ENCODE measurements at regions not wholly inside any gene's neighbourhood (a gene's known extent, or its start where the extent isn't known, plus 50 kb on each side); places are given as distances from the start of the nearest gene placed in this dataset.

DNA sequence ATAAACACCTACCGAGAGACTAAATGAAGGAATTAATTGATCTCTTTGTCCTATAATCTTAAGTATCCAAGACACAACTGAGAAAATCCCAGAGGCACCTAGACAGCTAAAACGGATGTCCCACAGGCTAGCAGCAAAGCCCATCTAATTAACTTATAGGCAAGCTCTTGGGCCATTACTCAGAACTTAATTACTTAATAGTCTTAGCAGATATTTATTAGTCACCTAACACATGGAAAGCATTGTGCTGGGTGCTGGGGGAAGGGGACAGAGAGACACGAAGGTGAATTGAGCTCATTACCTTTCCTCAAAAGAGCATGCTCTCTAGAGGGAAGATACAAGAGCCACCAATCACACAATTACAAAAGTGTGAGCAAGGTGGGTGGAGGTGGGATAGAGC, 189.8 kb upstream of the PROK2 start (continued):
- no peak for TF ChIP-seq GTF2F1 (IDR thresholded peaks at IDR 0.05; ENCODE audit: borderline replicate concordance, low read depth, low read length)
- TF ChIP-seq, protein P1, sequence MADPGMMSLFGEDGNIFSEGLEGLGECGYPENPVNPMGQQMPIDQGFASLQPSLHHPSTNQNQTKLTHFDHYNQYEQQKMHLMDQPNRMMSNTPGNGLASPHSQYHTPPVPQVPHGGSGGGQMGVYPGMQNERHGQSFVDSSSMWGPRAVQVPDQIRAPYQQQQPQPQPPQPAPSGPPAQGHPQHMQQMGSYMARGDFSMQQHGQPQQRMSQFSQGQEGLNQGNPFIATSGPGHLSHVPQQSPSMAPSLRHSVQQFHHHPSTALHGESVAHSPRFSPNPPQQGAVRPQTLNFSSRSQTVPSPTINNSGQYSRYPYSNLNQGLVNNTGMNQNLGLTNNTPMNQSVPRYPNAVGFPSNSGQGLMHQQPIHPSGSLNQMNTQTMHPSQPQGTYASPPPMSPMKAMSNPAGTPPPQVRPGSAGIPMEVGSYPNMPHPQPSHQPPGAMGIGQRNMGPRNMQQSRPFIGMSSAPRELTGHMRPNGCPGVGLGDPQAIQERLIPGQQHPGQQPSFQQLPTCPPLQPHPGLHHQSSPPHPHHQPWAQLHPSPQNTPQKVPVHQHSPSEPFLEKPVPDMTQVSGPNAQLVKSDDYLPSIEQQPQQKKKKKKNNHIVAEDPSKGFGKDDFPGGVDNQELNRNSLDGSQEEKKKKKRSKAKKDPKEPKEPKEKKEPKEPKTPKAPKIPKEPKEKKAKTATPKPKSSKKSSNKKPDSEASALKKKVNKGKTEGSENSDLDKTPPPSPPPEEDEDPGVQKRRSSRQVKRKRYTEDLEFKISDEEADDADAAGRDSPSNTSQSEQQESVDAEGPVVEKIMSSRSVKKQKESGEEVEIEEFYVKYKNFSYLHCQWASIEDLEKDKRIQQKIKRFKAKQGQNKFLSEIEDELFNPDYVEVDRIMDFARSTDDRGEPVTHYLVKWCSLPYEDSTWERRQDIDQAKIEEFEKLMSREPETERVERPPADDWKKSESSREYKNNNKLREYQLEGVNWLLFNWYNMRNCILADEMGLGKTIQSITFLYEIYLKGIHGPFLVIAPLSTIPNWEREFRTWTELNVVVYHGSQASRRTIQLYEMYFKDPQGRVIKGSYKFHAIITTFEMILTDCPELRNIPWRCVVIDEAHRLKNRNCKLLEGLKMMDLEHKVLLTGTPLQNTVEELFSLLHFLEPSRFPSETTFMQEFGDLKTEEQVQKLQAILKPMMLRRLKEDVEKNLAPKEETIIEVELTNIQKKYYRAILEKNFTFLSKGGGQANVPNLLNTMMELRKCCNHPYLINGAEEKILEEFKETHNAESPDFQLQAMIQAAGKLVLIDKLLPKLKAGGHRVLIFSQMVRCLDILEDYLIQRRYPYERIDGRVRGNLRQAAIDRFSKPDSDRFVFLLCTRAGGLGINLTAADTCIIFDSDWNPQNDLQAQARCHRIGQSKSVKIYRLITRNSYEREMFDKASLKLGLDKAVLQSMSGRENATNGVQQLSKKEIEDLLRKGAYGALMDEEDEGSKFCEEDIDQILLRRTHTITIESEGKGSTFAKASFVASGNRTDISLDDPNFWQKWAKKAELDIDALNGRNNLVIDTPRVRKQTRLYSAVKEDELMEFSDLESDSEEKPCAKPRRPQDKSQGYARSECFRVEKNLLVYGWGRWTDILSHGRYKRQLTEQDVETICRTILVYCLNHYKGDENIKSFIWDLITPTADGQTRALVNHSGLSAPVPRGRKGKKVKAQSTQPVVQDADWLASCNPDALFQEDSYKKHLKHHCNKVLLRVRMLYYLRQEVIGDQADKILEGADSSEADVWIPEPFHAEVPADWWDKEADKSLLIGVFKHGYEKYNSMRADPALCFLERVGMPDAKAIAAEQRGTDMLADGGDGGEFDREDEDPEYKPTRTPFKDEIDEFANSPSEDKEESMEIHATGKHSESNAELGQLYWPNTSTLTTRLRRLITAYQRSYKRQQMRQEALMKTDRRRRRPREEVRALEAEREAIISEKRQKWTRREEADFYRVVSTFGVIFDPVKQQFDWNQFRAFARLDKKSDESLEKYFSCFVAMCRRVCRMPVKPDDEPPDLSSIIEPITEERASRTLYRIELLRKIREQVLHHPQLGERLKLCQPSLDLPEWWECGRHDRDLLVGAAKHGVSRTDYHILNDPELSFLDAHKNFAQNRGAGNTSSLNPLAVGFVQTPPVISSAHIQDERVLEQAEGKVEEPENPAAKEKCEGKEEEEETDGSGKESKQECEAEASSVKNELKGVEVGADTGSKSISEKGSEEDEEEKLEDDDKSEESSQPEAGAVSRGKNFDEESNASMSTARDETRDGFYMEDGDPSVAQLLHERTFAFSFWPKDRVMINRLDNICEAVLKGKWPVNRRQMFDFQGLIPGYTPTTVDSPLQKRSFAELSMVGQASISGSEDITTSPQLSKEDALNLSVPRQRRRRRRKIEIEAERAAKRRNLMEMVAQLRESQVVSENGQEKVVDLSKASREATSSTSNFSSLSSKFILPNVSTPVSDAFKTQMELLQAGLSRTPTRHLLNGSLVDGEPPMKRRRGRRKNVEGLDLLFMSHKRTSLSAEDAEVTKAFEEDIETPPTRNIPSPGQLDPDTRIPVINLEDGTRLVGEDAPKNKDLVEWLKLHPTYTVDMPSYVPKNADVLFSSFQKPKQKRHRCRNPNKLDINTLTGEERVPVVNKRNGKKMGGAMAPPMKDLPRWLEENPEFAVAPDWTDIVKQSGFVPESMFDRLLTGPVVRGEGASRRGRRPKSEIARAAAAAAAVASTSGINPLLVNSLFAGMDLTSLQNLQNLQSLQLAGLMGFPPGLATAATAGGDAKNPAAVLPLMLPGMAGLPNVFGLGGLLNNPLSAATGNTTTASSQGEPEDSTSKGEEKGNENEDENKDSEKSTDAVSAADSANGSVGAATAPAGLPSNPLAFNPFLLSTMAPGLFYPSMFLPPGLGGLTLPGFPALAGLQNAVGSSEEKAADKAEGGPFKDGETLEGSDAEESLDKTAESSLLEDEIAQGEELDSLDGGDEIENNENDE (IDR thresholded peaks at IDR 0.05; ENCODE audit: insufficient replicate concordance, low read length) = no peak
- TF ChIP-seq ASH2L (IDR thresholded peaks at IDR 0.05; ENCODE audit: low read length) = no peak

Measured in H1 (cell line).